Bone marrow (tissue), 2 donors: ENCODE measurements at regions not wholly inside any gene's neighbourhood (a gene's known extent, or its start where the extent isn't known, plus 50 kb on each side); places are given as distances from the start of the nearest gene placed in this dataset.
"Not testable (repeated sequence)": the region's sequence is repeated elsewhere in the genome, so short reads cannot be mapped to it uniquely, and the experiment has no call there.

Source experiments
- DNase-seq, 2 donors: peaks; one replicate each; lab custom pipeline; 2025; lab: John Stamatoyannopoulos, UW

- peak in 1 of 2 donors; percentile 94 for DNase-seq
Observed at GRCh38 chr15:69760890-69761568, 308.4 kb downstream of the RPLP1 start.

GRCh38 chr15:69762373-69763148 is 309.9 kb downstream of the RPLP1 start:
- no peak for DNase-seq

- DNase-seq: no peak
Observed at GRCh38 chr15:69763831-69764230, 311.2 kb downstream of the RPLP1 start.

- no peak for DNase-seq
Observed at GRCh38 chr15:69766156-69766555, 313.5 kb downstream of the RPLP1 start.

GRCh38 chr15:69767191-69767590 is 314.6 kb downstream of the RPLP1 start:
- no peak for DNase-seq

GRCh38 chr15:69769336-69769735 is 316.7 kb downstream of the RPLP1 start:
- not testable (repeated sequence) for DNase-seq

GRCh38 chr15:69774258-69774657 is 321.6 kb downstream of the RPLP1 start:
- DNase-seq: not testable (repeated sequence)

- not testable (repeated sequence) for DNase-seq
Observed at GRCh38 chr15:69774711-69775110, 322.1 kb downstream of the RPLP1 start.

GRCh38 chr15:69777356-69777755 is 320.4 kb downstream of the TLE3 start:
- no peak for DNase-seq

- no peak for DNase-seq
Observed at GRCh38 chr15:69780374-69780773, 317.3 kb downstream of the TLE3 start.

- DNase-seq: no peak
Observed at GRCh38 chr15:69780981-69781380, 316.7 kb downstream of the TLE3 start.

GRCh38 chr15:69781411-69782125 is 316.1 kb downstream of the TLE3 start:
- no peak for DNase-seq

GRCh38 chr15:69782139-69782658 is 315.5 kb downstream of the TLE3 start:
- DNase-seq: no peak

- no peak for DNase-seq
Observed at GRCh38 chr15:69782809-69783208, 314.9 kb downstream of the TLE3 start.

GRCh38 chr15:69783211-69783610 is 314.5 kb downstream of the TLE3 start:
- DNase-seq: no peak

GRCh38 chr15:69784798-69785566 is 312.7 kb downstream of the TLE3 start:
- no peak for DNase-seq

- DNase-seq: no peak
Observed at GRCh38 chr15:69786136-69786701, 311.5 kb downstream of the TLE3 start.

- DNase-seq: no peak
Observed at GRCh38 chr15:69787791-69788190, 309.9 kb downstream of the TLE3 start.

- no peak for DNase-seq
Observed at GRCh38 chr15:69789648-69790393, 307.9 kb downstream of the TLE3 start.

- DNase-seq: no peak
Observed at GRCh38 chr15:69790632-69791031, 307.1 kb downstream of the TLE3 start.

GRCh38 chr15:69792823-69793222 is 304.9 kb downstream of the TLE3 start:
- DNase-seq: no peak
